ENCODE measurements at regions not wholly inside any gene's neighbourhood (a gene's known extent, or its start where the extent isn't known, plus 50 kb on each side); places are given as distances from the start of the nearest gene placed in this dataset.

DNA sequence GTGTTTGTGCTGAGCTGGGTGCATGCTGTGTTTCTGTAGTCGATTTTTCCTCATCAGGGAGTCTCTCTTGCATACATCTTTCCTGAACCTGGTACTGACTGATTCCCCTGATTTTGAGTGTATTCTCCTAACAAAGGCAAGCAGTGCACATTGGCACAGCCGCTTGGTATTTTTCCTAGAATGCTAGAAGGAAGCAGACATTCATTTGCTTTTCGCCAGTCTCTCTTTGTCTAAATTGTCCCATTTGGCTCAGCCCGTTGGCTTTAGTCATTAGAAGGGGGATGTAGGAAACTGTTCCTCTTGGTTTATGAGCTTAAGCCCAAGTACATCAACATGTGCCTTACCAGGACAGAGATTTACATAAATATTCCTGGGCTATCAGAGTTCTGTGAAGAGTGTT lies 266.1 kb upstream of the TMTC4 start:
- H3K4me3 ChIP-seq (ENCODE audit: low read depth, low read length), result no peak overlapping the region
- no peak for DNase-seq (ENCODE audit: low read depth)
- TF ChIP-seq, protein P1, sequence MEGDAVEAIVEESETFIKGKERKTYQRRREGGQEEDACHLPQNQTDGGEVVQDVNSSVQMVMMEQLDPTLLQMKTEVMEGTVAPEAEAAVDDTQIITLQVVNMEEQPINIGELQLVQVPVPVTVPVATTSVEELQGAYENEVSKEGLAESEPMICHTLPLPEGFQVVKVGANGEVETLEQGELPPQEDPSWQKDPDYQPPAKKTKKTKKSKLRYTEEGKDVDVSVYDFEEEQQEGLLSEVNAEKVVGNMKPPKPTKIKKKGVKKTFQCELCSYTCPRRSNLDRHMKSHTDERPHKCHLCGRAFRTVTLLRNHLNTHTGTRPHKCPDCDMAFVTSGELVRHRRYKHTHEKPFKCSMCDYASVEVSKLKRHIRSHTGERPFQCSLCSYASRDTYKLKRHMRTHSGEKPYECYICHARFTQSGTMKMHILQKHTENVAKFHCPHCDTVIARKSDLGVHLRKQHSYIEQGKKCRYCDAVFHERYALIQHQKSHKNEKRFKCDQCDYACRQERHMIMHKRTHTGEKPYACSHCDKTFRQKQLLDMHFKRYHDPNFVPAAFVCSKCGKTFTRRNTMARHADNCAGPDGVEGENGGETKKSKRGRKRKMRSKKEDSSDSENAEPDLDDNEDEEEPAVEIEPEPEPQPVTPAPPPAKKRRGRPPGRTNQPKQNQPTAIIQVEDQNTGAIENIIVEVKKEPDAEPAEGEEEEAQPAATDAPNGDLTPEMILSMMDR (IDR thresholded peaks at IDR 0.05; ENCODE audit: low read depth, low read length, missing control alignments), result no peak

DNA sequence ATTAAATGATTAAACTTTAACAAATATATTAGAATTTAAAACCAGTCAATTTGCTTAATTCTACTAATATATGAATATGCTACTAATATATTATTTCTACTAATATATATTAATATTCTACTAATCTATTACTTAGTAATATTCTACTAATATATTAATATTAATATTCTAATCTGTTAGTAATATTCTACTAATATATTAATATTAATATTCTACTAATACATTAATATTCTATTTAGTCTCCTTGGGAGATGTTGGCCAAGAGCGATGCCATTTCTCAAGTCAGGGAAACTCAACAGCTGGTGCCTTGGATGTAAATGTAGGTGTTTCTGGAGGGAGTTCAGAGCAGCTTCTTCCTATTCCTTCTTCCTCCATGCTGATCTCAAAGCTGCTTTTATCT lies 259.2 kb upstream of the TMTC4 start:
- TF ChIP-seq, protein P1 (IDR thresholded peaks at IDR 0.05; ENCODE audit: low read depth, low read length, missing control alignments), result no peak
- no peak for DNase-seq (ENCODE audit: low read depth)
- H3K4me3 ChIP-seq (ENCODE audit: low read depth, low read length), result no peak overlapping the region

- TF ChIP-seq, protein P1 (IDR thresholded peaks at IDR 0.05; ENCODE audit: low read depth, low read length, missing control alignments), result no peak
- H3K4me3 ChIP-seq (ENCODE audit: low read depth, low read length), result no peak overlapping the region
- DNase-seq (ENCODE audit: low read depth), result no peak
Measured at GRCh38 chr13:100922599-100922998, 248.0 kb upstream of the TMTC4 start.

- H3K4me3 ChIP-seq (ENCODE audit: low read depth, low read length), result no peak overlapping the region
- DNase-seq (ENCODE audit: low read depth), result no peak
- TF ChIP-seq, protein P1 (IDR thresholded peaks at IDR 0.05; ENCODE audit: low read depth, low read length, missing control alignments), result no peak
Measured at GRCh38 chr13:100921139-100921538, 246.5 kb upstream of the TMTC4 start.

DNA sequence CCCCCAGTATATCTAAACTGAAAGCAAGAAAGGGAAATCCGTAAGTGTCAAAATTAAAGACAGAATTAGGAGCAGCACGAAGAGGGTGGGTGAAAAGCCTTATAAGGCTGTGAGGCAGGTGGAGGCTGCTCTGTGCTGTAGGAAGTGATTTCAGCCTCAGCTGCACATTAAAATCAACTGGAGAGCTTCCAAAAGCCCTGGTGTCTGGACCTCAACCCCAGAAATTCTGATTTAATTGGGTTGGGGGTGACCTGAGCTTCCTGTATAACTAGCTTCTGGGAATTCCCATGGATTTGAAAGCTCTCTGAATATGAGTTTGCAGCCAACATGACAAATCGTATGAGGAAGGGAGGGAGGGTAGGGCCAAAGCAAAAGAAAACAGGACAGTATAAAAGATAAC lies 242.4 kb upstream of the TMTC4 start:
- TF ChIP-seq, protein P1 (IDR thresholded peaks at IDR 0.05; ENCODE audit: low read depth, low read length, missing control alignments), result no peak
- H3K4me3 ChIP-seq (ENCODE audit: low read depth, low read length), result no peak overlapping the region
- DNase-seq (ENCODE audit: low read depth), result no peak

- TF ChIP-seq, protein P1 (IDR thresholded peaks at IDR 0.05; ENCODE audit: low read depth, low read length, missing control alignments), result no peak
- H3K4me3 ChIP-seq (ENCODE audit: low read depth, low read length), result no peak overlapping the region
- no peak for DNase-seq (ENCODE audit: low read depth)
Measured at GRCh38 chr13:100913143-100913542, 238.5 kb upstream of the TMTC4 start.

DNA sequence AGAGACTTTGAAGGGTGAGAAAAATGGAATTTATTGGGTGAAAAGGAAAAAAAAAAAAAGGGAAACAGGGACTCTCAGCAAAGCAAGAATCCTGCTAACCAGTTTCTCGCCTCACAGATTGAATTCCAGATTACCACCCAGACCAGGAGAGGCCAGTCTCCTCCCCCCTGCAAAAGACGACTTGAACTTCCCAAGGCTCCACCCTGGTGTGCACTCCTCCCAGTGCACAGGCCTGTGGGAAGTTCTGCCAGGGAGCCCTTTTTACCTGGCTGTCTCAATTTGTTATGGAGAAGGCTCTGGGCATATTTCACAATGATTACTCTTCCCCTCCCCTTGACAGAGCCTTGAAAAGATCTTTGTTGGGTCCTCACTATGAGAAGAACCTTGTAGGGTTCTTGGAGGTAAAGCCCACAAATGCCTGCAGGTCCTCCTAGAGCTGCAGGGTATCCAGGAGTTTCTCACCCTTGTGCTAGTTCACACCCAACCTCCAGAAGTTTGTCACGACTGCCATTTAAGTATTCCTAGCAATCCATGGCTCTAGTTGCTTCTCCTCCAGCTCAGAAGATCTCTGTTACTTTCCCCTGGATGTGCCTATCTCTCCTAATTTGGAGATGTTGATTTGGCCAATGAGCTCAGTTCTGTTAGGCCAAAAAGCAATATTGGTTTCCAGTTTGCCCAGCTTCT lies 229.8 kb upstream of the TMTC4 start:
- TF ChIP-seq, protein P1 (IDR thresholded peaks at IDR 0.05; ENCODE audit: low read depth, low read length, missing control alignments), result no peak
- no peak for DNase-seq (ENCODE audit: low read depth)
- H3K4me3 ChIP-seq (ENCODE audit: low read depth, low read length), result no peak overlapping the region
